Activated CD8-positive, alpha-beta T cell treated with anti-CD3 and anti-CD28 coated beads, Interleukin-2, amount 10 ng/mL, durations not matched to agents 7 days and 5 days (primary cell): ENCODE measurements at regions not wholly inside any gene's neighbourhood (a gene's known extent, or its start where the extent isn't known, plus 50 kb on each side); places are given as distances from the start of the nearest gene placed in this dataset.

Experiments used
- ATAC-seq: fragments of 150-1000 bp; cut with Tn5 transposase; one replicate; pipeline ENCODE4 v1.10.0; 2021; ENCODE audit warnings: moderate library complexity
- CTCF ChIA-PET: fragments of 350-600 bp; sonication (Branson Sonifier 250); formaldehyde crosslinking; loops from one replicate; lab custom pipeline; 2021; ENCODE audit warnings: antibody characterized with exemption; lab: Charles Lee
- POLR2A ChIA-PET: fragments of 350-600 bp; sonication (Branson Sonifier 250); formaldehyde crosslinking; loops from one replicate; lab custom pipeline; 2021; ENCODE audit warnings: antibody characterized with exemption; lab: Charles Lee
- DNase-seq: peaks from one replicate; pipeline ENCODE4 v3.0.0-alpha.2; 2020
- H3K27ac Mint-ChIP-seq: one replicate; pipeline ENCODE4 v1.8.0; 2021; ENCODE audit warnings: mild to moderate bottlenecking, mixed read lengths
- H3K27me3 Mint-ChIP-seq: one replicate; pipeline ENCODE4 v1.8.0; 2021; ENCODE audit warnings: low read depth, mixed read lengths
- H3K36me3 Mint-ChIP-seq: one replicate; pipeline ENCODE4 v1.8.0; 2021; ENCODE audit warnings: low read depth, mixed read lengths
- H3K4me1 Mint-ChIP-seq: one replicate; pipeline ENCODE4 v1.8.0; 2021; ENCODE audit warnings: low read depth, mixed read lengths
- H3K4me3 Mint-ChIP-seq: one replicate; pipeline ENCODE4 v1.8.0; 2021; ENCODE audit warnings: mild to moderate bottlenecking, mixed read lengths
- H3K9me3 Mint-ChIP-seq: one replicate; pipeline ENCODE4 v1.8.0; 2022; ENCODE audit warnings: mixed read lengths; ENCODE audit not compliant: insufficient read depth

DNA sequence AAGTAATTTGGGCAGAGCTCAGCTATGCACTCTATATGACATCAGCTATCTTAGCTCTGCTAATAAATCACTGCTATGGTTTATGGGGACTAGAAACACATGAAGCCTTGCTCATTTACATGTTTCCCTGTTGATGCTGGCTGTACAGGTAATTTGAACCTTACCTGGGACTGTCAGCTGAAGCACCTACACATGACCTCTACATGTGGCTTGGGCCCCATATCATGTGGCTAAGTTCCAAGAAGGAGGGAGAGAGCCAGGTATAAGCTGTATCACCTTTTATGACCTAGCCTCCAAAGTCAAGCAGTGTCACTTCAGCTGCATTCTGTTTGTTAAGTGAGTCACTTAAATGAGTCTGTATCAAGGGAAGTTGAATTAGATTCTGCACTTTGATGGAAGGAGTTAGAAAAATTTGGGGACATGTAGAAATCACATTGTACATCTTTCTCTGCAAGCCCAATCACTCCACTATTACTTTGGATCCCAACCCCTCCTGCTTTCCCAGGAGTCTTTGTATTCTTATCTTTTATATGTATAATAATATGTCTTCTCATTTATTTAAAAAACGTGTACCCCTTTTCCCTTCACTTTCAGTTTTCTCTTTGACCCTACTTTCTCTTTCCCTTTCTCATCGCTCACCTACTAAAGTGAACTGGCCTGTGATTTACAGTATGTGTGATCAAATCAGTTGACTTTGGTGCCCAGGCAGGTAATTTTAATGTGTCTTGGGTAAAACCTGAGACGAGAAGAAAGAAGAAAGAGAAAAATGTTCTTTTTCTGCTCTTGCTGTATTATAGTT, 53.4 kb upstream of the PRKACB start:
- H3K27ac Mint-ChIP-seq = peak overlapping the region; percentile 75
- H3K36me3 Mint-ChIP-seq = peaks cover 6% of the 10 kb centered on the region
- ATAC-seq (peak; percentile 87), DNase-seq (peak; percentile 27)
- peaks cover 14% of the 10 kb centered on the region for H3K4me1 Mint-ChIP-seq
- ChIA-PET POLR2A (interaction anchor here (1.0 to 2.0 kb wide), 2 partner anchors 12 to 415 kb away, joined by 3 to 13 read pairs; partner anchors contain the start of genes GNG5 and SPATA1), CTCF (interaction anchor here (0.8 to 1.6 kb wide), 4 partner anchors 11 to 492 kb away, joined by 3 to 6 read pairs (median 4); no protein-coding TSS in a partner anchor)
- H3K9me3 Mint-ChIP-seq = no peaks in the 10 kb centered on the region
- peak overlapping the region; percentile 68 for H3K4me3 Mint-ChIP-seq
- H3K27me3 Mint-ChIP-seq = no peaks in the 10 kb centered on the region

DNA sequence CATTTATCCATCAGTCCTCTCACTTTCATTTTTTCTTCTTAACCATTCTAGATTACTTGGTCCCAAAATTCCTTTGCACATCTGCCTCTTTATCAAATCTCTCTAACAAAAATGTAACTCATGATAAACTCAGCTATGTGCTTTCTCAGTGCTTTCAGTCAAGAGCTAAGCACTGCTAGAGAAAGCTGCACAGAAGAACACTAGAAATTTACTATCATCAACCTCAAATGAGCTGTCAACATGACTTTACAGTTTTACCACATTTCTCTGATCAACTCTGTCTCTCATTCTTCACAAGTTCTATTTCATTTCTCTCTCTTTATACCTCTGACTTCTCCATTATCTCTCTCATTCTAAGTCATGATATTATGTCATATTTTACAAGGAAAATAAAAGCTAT, 54.2 kb upstream of the PRKACB start:
- ATAC-seq (no peak), DNase-seq (no peak)
- Mint-ChIP-seq H3K27ac (peak overlapping the region; percentile 20), H3K4me3 (no peak overlapping the region), H3K27me3 (no peaks in the 10 kb centered on the region), H3K36me3 (no peaks in the 10 kb centered on the region), H3K4me1 (peaks cover 14% of the 10 kb centered on the region), H3K9me3 (no peaks in the 10 kb centered on the region)
- CTCF ChIA-PET = interaction anchor here (0.8 to 1.6 kb wide), 4 partner anchors 10 to 492 kb away, joined by 3 to 6 read pairs (median 4); no protein-coding TSS in a partner anchor
- POLR2A ChIA-PET = interaction anchor here (1.0 to 2.0 kb wide), 2 partner anchors 11 to 416 kb away, joined by 3 to 13 read pairs; partner anchors contain the start of genes GNG5 and SPATA1

DNA sequence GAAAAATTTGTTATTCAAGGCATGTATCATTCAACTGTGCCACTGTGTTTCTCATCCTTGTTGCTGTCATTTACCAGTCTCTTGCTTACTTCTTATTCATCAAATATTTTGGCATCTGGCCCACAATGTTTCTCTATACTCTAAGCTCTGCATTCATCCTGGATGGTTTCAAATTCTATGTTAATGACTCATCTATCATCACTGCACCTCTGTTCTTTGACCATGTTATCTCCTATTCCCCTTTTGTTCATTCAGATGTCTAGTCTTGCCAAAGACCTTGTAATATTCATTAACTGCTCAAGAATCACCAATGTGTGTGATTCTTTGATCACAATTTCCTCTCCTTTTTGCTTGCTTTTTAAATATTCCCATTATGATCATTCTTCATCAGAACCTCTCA, 54.6 kb upstream of the PRKACB start:
- CTCF ChIA-PET = interaction anchor here (1.2 to 1.6 kb wide), 2 partner anchors 10 to 12 kb away, joined by 4 to 6 read pairs; no protein-coding TSS in a partner anchor
- Mint-ChIP-seq H3K27ac (no peak overlapping the region), H3K36me3 (no peaks in the 10 kb centered on the region), H3K27me3 (no peaks in the 10 kb centered on the region), H3K9me3 (no peaks in the 10 kb centered on the region), H3K4me3 (no peak overlapping the region), H3K4me1 (peaks cover 14% of the 10 kb centered on the region)
- ATAC-seq (no peak), DNase-seq (no peak)
- POLR2A ChIA-PET = interaction anchor here (1.0 to 2.0 kb wide), 2 partner anchors 11 to 416 kb away, joined by 3 to 13 read pairs; partner anchors contain the start of genes GNG5 and SPATA1

DNA sequence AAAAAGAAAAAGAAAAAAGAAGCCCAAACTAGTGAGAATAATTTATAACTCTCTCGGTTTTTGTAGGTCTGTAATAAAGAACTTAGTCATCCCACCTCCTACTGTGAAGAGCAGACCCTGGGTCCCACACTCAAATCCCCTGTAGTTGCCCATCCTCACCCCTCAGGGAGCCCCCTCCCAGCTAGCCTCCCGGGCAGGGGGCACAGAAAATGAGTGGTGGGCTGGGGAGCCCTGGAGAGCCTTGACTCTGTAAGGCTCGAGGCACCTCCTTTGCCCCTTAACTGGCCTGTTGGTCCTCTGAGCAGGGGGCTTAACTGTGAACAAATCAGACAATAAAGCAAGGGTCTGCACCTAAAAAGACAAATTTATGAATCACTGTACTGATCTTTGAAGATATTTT, 57.5 kb upstream of the PRKACB start:
- CTCF ChIA-PET = no interaction called here
- Mint-ChIP-seq H3K27ac (no peak overlapping the region), H3K4me3 (no peak overlapping the region), H3K9me3 (no peaks in the 10 kb centered on the region), H3K27me3 (no peaks in the 10 kb centered on the region), H3K4me1 (peaks cover 14% of the 10 kb centered on the region), H3K36me3 (no peaks in the 10 kb centered on the region)
- POLR2A ChIA-PET = no interaction called here
- ATAC-seq = no peak
- DNase-seq = no peak

DNA sequence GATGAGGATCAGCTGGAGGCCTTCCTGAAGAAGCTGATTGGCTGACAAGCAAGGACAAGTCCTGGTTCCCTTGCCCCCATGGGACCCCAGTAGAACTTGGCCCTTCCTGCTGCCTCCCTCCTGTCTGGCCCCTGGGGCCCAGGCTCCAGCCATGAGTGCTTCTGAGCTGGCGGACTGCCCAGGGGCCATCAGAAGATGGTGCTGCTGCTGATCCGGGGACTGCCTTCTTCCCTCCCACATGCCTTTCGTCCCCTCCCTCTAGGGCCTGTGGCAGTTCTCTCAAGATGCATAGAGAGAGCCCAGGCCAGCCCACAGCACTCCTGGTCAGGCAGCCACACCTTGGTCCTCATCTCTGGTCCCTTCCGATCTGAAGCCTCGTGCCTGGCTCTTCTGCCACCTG, 57.9 kb upstream of the PRKACB start:
- H3K27me3 Mint-ChIP-seq = no peaks in the 10 kb centered on the region
- H3K27ac Mint-ChIP-seq = no peak overlapping the region
- H3K4me3 Mint-ChIP-seq = no peak overlapping the region
- DNase-seq = no peak
- CTCF ChIA-PET = no interaction called here
- POLR2A ChIA-PET = no interaction called here
- H3K4me1 Mint-ChIP-seq = peaks cover 14% of the 10 kb centered on the region
- no peaks in the 10 kb centered on the region for H3K36me3 Mint-ChIP-seq
- no peak for ATAC-seq
- H3K9me3 Mint-ChIP-seq = no peaks in the 10 kb centered on the region

DNA sequence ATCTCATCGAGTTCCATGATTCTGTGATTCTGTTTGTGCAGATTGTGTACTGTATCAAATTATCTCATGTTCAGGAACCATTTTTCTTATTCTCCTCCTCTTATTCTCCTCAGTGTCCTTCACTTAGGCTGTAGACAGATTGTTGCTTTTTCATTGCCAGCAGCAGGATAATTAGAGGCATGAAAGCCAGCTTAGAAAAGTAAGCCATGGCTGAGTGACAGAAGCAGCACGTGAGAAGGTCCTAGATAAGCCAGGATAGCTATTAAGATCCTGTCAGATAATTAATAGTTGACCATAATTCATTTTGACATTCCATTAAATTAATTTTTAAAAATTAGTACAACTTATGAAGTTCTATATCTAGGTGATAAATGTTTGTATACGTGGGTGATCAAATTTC, 60.8 kb upstream of the PRKACB start:
- no peak overlapping the region for H3K27ac Mint-ChIP-seq
- ChIA-PET POLR2A (no interaction called here), CTCF (no interaction called here)
- ATAC-seq = no peak
- H3K4me1 Mint-ChIP-seq = peaks cover 8% of the 10 kb centered on the region
- H3K27me3 Mint-ChIP-seq = no peaks in the 10 kb centered on the region
- no peaks in the 10 kb centered on the region for H3K9me3 Mint-ChIP-seq
- no peaks in the 10 kb centered on the region for H3K36me3 Mint-ChIP-seq
- DNase-seq = no peak
- H3K4me3 Mint-ChIP-seq = no peak overlapping the region

DNA sequence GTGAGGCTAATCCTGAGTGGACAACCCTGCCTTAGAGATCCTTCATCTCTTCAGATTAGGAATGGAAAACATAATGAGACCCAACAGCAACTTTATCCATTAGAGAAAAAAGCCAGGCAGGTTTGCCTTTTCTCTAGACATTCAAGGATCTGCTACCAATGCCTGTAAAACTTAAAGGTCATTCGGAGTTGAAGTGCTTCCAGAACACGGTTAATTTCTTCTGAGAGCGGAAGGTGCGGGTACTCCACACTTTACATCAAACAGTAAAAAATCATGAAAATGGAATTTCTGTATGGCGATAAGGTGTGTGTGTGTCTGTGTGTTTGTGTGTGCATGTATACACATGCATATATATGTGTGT, 65.2 kb upstream of the PRKACB start:
- H3K4me1 Mint-ChIP-seq = peaks cover 15% of the 10 kb centered on the region
- CTCF ChIA-PET = interaction anchor here (0.8 to 1.4 kb wide), 2 partner anchors 18 to 45 kb away, joined by 3 read pairs; no protein-coding TSS in a partner anchor
- no peaks in the 10 kb centered on the region for H3K9me3 Mint-ChIP-seq
- DNase-seq (no peak), ATAC-seq (no peak)
- no peaks in the 10 kb centered on the region for H3K36me3 Mint-ChIP-seq
- H3K27me3 Mint-ChIP-seq = no peaks in the 10 kb centered on the region
- H3K4me3 Mint-ChIP-seq = peak overlapping the region; percentile 79
- peak overlapping the region; percentile 72 for H3K27ac Mint-ChIP-seq
- POLR2A ChIA-PET = interaction anchor here (1.9 to 2.6 kb wide), 3 partner anchors 12 to 495 kb away, joined by 6 to 13 read pairs (median 9); partner anchors contain the start of genes CTBS and PRKACB

DNA sequence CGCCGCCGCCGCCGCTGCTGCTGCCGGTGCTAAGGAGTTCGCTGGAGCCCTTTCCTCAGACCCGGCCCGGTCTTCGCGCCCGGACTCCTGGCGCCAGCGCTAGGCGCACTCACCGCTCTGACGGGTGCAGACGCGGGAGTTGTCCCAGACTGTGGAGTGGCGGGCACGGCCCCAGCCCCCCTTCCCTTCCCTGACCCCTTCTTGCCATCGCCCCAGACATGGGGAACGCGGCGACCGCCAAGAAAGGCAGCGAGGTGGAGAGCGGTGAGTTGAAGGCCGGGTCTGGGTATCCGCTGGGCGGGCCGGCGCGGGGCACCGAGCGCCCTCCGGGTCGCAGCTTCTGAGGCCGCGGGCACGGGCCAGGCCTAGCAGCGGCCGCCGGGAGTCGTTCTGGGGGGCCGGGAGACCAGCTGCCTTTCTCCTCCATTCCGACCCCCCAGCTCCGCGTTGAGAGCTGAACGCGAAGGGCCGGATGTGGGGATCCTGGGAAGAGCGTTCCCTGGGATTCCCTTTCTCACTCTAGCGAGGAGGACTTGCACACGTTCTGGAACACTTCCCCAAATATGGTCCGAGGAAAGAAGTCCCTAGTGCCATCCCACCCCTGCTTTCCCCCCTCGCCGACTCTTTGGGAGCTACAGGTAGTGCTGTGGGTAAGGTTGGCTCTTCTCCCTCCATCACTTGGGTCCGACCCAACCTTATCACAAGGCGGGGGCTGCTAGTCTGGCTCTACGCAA, 65.8 kb upstream of the PRKACB start:
- no peaks in the 10 kb centered on the region for H3K36me3 Mint-ChIP-seq
- POLR2A ChIA-PET = interaction anchor here (1.3 to 2.6 kb wide), 4 partner anchors 12 to 495 kb away, joined by 5 to 13 read pairs (median 8); partner anchors contain the start of genes CTBS and PRKACB
- no peak for DNase-seq

DNA sequence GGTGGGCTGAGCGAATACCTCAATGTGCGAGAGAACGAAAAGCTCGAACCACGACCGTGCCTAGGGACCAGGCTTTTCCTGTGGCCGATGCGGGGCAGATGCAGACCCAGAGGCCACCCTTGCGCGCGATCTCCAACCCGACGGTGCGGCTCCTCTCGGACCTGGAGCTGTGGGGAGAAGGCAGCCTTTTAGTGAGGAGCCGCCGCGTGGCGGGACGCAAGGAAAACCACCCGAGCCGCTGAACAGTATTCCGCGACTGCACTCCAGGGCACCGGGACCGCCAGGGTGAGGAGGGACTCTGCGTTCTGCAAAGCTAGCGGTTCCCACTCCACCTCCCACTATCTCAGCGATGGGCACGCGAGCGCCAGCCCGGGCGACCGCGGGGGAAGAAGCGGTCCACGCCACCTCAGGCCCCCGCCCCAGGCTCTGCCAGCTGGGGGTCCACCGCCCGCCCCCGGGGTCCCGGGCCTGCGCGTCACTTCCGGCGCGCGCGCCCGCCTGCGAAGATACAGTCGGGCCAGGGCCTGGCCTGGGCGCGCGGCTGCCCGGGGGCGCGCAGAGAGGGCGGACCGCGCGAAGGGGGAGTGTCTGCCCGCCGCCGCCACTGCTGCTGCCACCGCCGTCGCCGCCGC, 66.5 kb upstream of the PRKACB start:
- H3K4me1 Mint-ChIP-seq = peaks cover 15% of the 10 kb centered on the region
- ChIA-PET POLR2A (interaction anchor here (1.3 to 2.6 kb wide), 4 partner anchors 13 to 496 kb away, joined by 5 to 13 read pairs (median 8); partner anchors contain the start of genes CTBS and PRKACB), CTCF (interaction anchor here (1.0 to 2.0 kb wide), 5 partner anchors 10 to 46 kb away, joined by 3 to 4 read pairs (median 3); no protein-coding TSS in a partner anchor)
- ATAC-seq = peak; percentile 91
- H3K27ac Mint-ChIP-seq = peak overlapping the region; percentile 85
- H3K36me3 Mint-ChIP-seq = no peaks in the 10 kb centered on the region
- H3K9me3 Mint-ChIP-seq = no peaks in the 10 kb centered on the region
- peak; percentile 75 for DNase-seq
- peak overlapping the region; percentile 79 for H3K4me3 Mint-ChIP-seq
- H3K27me3 Mint-ChIP-seq = no peaks in the 10 kb centered on the region

More for the DNA sequence above, 65.8 kb upstream of the PRKACB start:
- ATAC-seq = peak; percentile 66
- no peaks in the 10 kb centered on the region for H3K9me3 Mint-ChIP-seq
- H3K4me3 Mint-ChIP-seq = peak overlapping the region; percentile 79
- CTCF ChIA-PET = interaction anchor here (0.8 to 2.0 kb wide), 5 partner anchors 10 to 45 kb away, joined by 3 to 4 read pairs (median 3); no protein-coding TSS in a partner anchor
- peak overlapping the region; percentile 72 for H3K27ac Mint-ChIP-seq
- peaks cover 15% of the 10 kb centered on the region for H3K4me1 Mint-ChIP-seq
- H3K27me3 Mint-ChIP-seq = no peaks in the 10 kb centered on the region

DNA sequence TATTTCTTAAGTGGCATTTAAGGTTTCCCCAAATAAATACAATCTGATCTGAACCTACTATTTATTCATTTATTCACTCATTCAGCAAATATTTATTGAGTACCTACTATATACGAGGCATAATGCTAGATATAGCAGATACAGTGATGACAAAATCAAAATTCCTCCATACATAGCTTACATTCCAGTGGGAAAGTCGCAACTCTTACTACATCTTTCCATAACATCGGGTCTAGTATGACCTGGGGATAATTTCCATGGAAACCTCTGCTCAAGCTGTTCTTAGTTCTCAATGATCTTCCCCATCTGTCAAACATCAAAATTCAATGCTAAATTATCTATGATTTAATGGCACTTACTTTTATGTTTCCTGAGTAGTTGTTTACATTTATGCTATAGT, 70.8 kb upstream of the PRKACB start:
- DNase-seq (no peak), ATAC-seq (no peak)
- Mint-ChIP-seq H3K36me3 (no peaks in the 10 kb centered on the region), H3K27me3 (no peaks in the 10 kb centered on the region), H3K9me3 (peaks cover 16% of the 10 kb centered on the region), H3K4me1 (peaks cover 7% of the 10 kb centered on the region), H3K4me3 (no peak overlapping the region), H3K27ac (no peak overlapping the region)
- CTCF ChIA-PET = no interaction called here
- POLR2A ChIA-PET = no interaction called here

DNA sequence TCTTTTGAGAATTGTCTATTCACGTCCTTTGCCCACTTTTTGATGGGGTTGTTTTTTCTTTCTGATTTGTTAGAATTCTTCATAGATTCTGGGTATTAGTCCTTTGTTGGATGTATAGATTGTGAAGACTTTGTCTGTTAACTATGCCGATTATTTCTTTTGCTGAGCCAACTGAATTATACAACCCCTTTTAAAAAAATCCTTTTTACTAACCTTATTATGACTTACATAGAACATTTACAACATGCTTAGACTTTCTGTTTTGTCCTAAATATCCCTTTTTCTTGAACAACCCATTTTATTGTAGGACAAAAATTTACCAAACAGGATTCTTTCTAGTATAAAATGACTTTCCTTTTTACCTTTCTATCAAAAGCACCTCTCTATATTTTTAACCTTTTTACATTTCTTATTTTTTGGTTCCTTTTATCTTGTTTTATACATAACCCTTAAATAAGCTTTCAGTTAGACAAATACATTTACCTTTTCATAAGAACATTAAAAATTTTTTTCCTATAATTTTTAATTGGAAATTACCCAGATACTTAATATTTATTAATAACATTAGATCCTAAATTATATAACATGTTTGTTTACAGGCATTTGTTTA, 70.4 kb upstream of the TTLL7 start:
- Mint-ChIP-seq H3K4me1 (peaks cover 4% of the 10 kb centered on the region), H3K36me3 (no peaks in the 10 kb centered on the region), H3K9me3 (peaks cover 16% of the 10 kb centered on the region), H3K27ac (no peak overlapping the region), H3K4me3 (no peak overlapping the region), H3K27me3 (peaks cover 5% of the 10 kb centered on the region)
- ChIA-PET CTCF (no interaction called here), POLR2A (no interaction called here)
- no peak for DNase-seq
- ATAC-seq = no peak
